ENCODE measurements at regions not wholly inside any gene's neighbourhood (a gene's known extent, or its start where the extent isn't known, plus 50 kb on each side); places are given as distances from the start of the nearest gene placed in this dataset.
"Not testable (repeated sequence)": the region's sequence is repeated elsewhere in the genome, so short reads cannot be mapped to it uniquely, and the experiment has no call there.

DNA sequence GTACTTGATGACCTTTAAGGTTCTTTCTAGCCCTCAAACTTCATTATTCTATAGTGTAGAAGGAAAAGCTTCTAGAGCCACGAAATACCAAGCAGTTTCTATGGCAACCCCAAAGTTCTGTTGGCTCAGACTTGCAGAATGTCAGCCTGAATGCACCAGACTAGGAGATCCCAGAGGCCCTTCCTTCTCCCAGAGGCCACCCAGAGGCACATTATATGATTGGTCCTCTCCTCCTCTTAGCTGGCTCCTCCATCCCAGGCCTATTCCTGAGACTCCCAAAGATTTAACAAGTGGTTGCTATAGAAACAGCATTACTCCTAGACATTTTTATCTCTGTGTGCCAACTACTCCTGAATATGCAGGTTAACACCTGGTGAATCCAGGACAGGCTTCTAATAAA is 69.2 kb upstream of the CCDC90B start:
- Histone ChIP-seq H3K9me2 (replicated peaks; ENCODE audit: low read length) (no peaks in the 10 kb centered on the region), H3K27me3 (ENCODE audit: low read length) (no peaks in the 10 kb centered on the region; the same call in 1 of the 2 replicates), H3K36me3 (ENCODE audit: low read depth, low read length) (no peaks in the 10 kb centered on the region), H2AFZ (ENCODE audit: low read length) (no peak overlapping the region), H4K20me1 (ENCODE audit: low read length) (no peaks in the 10 kb centered on the region), H3K4me1 (ENCODE audit: insufficient read depth, low read length) (no peaks in the 10 kb centered on the region), H3K9ac (ENCODE audit: low read length) (no peak overlapping the region), H3K27ac (ENCODE audit: low read length) (no peak overlapping the region), H3K9me3 (ENCODE audit: low read length) (no peaks in the 10 kb centered on the region), H3K79me2 (ENCODE audit: low read length) (no peaks in the 10 kb centered on the region), H3K4me2 (ENCODE audit: low read length) (no peak overlapping the region), H3F3A (ENCODE audit: low read length, unreplicated experiment) (no peaks in the 10 kb centered on the region), H3K4me3 (ENCODE audit: low read length) (no peak overlapping the region)
- no peak for ATAC-seq
- BruUV-seq (replicated peaks): no TSS peak
- DNase-seq: no peak
- intact Hi-C loops (cut with micrococcal nuclease): no loop called here
- CTCF ChIA-PET: no interaction called here
- POLR2A ChIA-PET (ENCODE audit: unreplicated experiment): no interaction called here
- TF ChIP-seq, protein P1, sequence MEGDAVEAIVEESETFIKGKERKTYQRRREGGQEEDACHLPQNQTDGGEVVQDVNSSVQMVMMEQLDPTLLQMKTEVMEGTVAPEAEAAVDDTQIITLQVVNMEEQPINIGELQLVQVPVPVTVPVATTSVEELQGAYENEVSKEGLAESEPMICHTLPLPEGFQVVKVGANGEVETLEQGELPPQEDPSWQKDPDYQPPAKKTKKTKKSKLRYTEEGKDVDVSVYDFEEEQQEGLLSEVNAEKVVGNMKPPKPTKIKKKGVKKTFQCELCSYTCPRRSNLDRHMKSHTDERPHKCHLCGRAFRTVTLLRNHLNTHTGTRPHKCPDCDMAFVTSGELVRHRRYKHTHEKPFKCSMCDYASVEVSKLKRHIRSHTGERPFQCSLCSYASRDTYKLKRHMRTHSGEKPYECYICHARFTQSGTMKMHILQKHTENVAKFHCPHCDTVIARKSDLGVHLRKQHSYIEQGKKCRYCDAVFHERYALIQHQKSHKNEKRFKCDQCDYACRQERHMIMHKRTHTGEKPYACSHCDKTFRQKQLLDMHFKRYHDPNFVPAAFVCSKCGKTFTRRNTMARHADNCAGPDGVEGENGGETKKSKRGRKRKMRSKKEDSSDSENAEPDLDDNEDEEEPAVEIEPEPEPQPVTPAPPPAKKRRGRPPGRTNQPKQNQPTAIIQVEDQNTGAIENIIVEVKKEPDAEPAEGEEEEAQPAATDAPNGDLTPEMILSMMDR (conservative IDR thresholded peaks at IDR 0.05; ENCODE audit: low read depth, low read length): no peak
- TF ChIP-seq EZH2 (IDR thresholded peaks at IDR 0.05; ENCODE audit: low read length, unreplicated experiment) (no peak), EZH2phosphoT487 (IDR thresholded peaks at IDR 0.05; ENCODE audit: borderline replicate concordance, low read length) (no peak)

DNA sequence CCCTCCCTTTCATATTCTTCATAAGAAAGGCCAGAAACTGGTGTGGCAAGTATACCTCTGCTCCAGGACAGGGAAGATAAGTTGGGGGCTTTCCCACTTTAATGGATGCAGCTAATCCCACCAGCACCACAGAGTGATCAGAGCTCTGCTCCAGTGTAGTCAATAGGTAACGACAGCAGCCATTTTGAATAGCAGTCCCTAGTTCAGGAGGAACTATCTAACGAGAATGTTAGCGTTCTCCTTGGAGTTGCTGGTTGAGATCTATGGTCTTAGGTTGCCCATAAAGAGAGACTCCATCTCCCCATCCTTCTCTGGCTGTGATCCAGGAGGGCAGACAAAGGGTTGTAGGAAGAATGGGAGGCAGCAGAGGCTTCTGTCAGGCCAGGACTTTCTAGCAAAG is 64.0 kb upstream of the CCDC90B start:
- Histone ChIP-seq H3K36me3 (ENCODE audit: low read depth, low read length) (no peaks in the 10 kb centered on the region), H3F3A (ENCODE audit: low read length, unreplicated experiment) (no peaks in the 10 kb centered on the region), H3K27ac (ENCODE audit: low read length) (no peak overlapping the region), H3K4me1 (ENCODE audit: insufficient read depth, low read length) (no peaks in the 10 kb centered on the region), H3K9ac (ENCODE audit: low read length) (no peak overlapping the region), H2AFZ (ENCODE audit: low read length) (no peak overlapping the region), H4K20me1 (ENCODE audit: low read length) (no peaks in the 10 kb centered on the region), H3K9me3 (ENCODE audit: low read length) (no peaks in the 10 kb centered on the region), H3K4me3 (ENCODE audit: low read length) (no peak overlapping the region), H3K79me2 (ENCODE audit: low read length) (no peaks in the 10 kb centered on the region), H3K9me2 (replicated peaks; ENCODE audit: low read length) (no peaks in the 10 kb centered on the region), H3K4me2 (ENCODE audit: low read length) (no peak overlapping the region), H3K27me3 (ENCODE audit: low read length) (peaks cover 17% of the 10 kb centered on the region; the same call in 1 of the 2 replicates)
- DNase-seq: no peak
- intact Hi-C loops (cut with micrococcal nuclease): no loop called here
- ChIA-PET POLR2A (ENCODE audit: unreplicated experiment) (no interaction called here), CTCF (no interaction called here)
- BruUV-seq (replicated peaks): no TSS peak
- no peak for TF ChIP-seq EZH2phosphoT487 (IDR thresholded peaks at IDR 0.05; ENCODE audit: borderline replicate concordance, low read length)
- TF ChIP-seq, protein P1 (conservative IDR thresholded peaks at IDR 0.05; ENCODE audit: low read depth, low read length): no peak
- no peak for TF ChIP-seq EZH2 (IDR thresholded peaks at IDR 0.05; ENCODE audit: low read length, unreplicated experiment)
- no peak for ATAC-seq

DNA sequence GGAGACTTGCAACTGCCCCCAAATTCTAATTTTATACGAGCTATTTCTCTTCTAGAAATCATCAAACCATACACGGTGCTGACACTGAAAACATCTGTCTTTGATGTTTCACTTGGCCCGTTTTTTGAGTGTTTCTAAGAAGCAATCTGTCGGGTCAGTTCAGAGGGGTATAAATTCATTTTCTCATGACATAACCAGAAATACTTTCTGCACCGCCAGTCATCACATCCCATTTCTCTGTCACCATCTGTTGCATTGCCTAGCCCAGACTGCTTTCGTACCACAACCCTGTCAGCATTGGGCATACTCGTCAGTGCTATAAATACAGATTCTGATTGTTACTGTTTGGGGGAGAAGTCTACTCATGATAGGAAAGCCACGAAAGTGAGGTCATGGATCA is 63.1 kb upstream of the CCDC90B start:
- no TSS peak for BruUV-seq (replicated peaks)
- no peaks in the 10 kb centered on the region for H3K9me3 ChIP-seq (ENCODE audit: low read length)
- ATAC-seq: no peak
- ChIA-PET CTCF (no interaction called here), POLR2A (ENCODE audit: unreplicated experiment) (no interaction called here)
- no peaks in the 10 kb centered on the region for H3K9me2 ChIP-seq (replicated peaks; ENCODE audit: low read length)
- no peaks in the 10 kb centered on the region for H3K36me3 ChIP-seq (ENCODE audit: low read depth, low read length)
- H3K79me2 ChIP-seq (ENCODE audit: low read length): no peaks in the 10 kb centered on the region
- no peaks in the 10 kb centered on the region for H4K20me1 ChIP-seq (ENCODE audit: low read length)
- no peak for DNase-seq
- no peaks in the 10 kb centered on the region for H3K4me1 ChIP-seq (ENCODE audit: insufficient read depth, low read length)
- no peak overlapping the region for H3K9ac ChIP-seq (ENCODE audit: low read length)
- intact Hi-C loops (cut with micrococcal nuclease): no loop called here
- no peaks in the 10 kb centered on the region for H3F3A ChIP-seq (ENCODE audit: low read length, unreplicated experiment)
- H3K4me2 ChIP-seq (ENCODE audit: low read length): no peak overlapping the region
- H3K4me3 ChIP-seq (ENCODE audit: low read length): no peak overlapping the region
- H2AFZ ChIP-seq (ENCODE audit: low read length): no peak overlapping the region
- TF ChIP-seq EZH2phosphoT487 (IDR thresholded peaks at IDR 0.05; ENCODE audit: borderline replicate concordance, low read length): no peak
- no peak for TF ChIP-seq EZH2 (IDR thresholded peaks at IDR 0.05; ENCODE audit: low read length, unreplicated experiment)
- TF ChIP-seq, protein P1 (conservative IDR thresholded peaks at IDR 0.05; ENCODE audit: low read depth, low read length): no peak
- peaks cover 17% of the 10 kb centered on the region; the same call in 1 of the 2 replicates for H3K27me3 ChIP-seq (ENCODE audit: low read length)
- H3K27ac ChIP-seq (ENCODE audit: low read length): no peak overlapping the region

DNA sequence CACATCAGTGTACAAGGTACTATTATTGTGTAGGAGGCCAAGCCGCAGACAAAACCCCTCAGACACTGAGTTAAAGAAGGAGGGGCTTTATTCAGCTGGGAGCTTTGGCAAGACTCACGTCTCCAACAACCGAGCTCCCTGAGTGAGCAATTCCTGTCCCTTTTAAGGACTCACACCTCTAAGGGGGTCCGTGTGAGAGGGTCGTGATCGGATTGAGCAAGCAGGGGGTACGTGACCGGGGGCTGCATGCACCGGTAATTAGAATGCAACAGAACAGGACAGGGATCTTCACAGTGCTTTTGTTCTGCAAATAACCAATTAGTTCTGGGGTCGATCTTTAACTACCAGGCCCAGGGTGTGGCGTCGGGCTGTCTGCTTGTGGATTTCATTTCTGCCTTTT is 60.5 kb upstream of the CCDC90B start:
- H4K20me1 ChIP-seq (ENCODE audit: low read length); H3K36me3 ChIP-seq (ENCODE audit: low read depth, low read length); CTCF ChIA-PET; BruUV-seq (replicated peaks); H3K27ac ChIP-seq (ENCODE audit: low read length); DNase-seq; H3K4me1 ChIP-seq (ENCODE audit: insufficient read depth, low read length); H3K79me2 ChIP-seq (ENCODE audit: low read length); H3F3A ChIP-seq (ENCODE audit: low read length, unreplicated experiment); H3K9ac ChIP-seq (ENCODE audit: low read length); H2AFZ ChIP-seq (ENCODE audit: low read length); H3K9me2 ChIP-seq (replicated peaks; ENCODE audit: low read length); H3K4me2 ChIP-seq (ENCODE audit: low read length); intact Hi-C loops (cut with micrococcal nuclease); POLR2A ChIA-PET (ENCODE audit: unreplicated experiment); ATAC-seq; H3K9me3 ChIP-seq (ENCODE audit: low read length); H3K4me3 ChIP-seq (ENCODE audit: low read length): not testable (repeated sequence)
- peaks cover 17% of the 10 kb centered on the region; the same call in 1 of the 2 replicates for H3K27me3 ChIP-seq (ENCODE audit: low read length)

All from PC-3 (cell line).